GM12878 (cell line): ENCODE measurements at regions not wholly inside any gene's neighbourhood (a gene's known extent, or its start where the extent isn't known, plus 50 kb on each side); places are given as distances from the start of the nearest gene placed in this dataset.

ENCODE experiments used
- BRCA1 ChIP-seq: IDR thresholded peaks from 2 replicates; pipeline ENCODE4 v1.6.1; 2011; ENCODE audit warnings: low read depth, low read length, improper control_type of control experiment
- POLR2AphosphoS5 ChIP-seq: IDR thresholded peaks from 2 replicates; pipeline ENCODE4 v1.6.1; 2011; ENCODE audit warnings: mild to moderate bottlenecking, low read length, inconsistent platforms
- RCOR1 ChIP-seq: conservative IDR thresholded peaks from 2 replicates; pipeline ENCODE4 v1.6.1; 2012; ENCODE audit warnings: low read depth, low read length, improper control_type of control experiment
- TF ChIP-seq, protein P1 (sequence below): IDR thresholded peaks from 2 replicates; pipeline ENCODE4 v1.6.1; 2012; ENCODE audit warnings: low read length, inconsistent platforms
- TF ChIP-seq, protein P2 (sequence below): IDR thresholded peaks from 2 replicates; pipeline ENCODE4 v1.6.1; 2011; ENCODE audit warnings: borderline replicate concordance, low read depth, mild to moderate bottlenecking, moderate library complexity, mixed read lengths, low read length; ENCODE audit not compliant: insufficient read depth; ENCODE audit errors: extremely low read length
- TF ChIP-seq, protein P3 (sequence below): IDR thresholded peaks from 2 replicates; pipeline ENCODE4 v1.6.1; 2012; ENCODE audit warnings: low read depth, low read length, improper control_type of control experiment
- TF ChIP-seq, protein P4 (sequence below): fragments of 450-650 bp; formaldehyde crosslinking; IDR thresholded peaks from 2 replicates; pipeline ENCODE4 v1.4.0; 2020; ENCODE audit warnings: mild to moderate bottlenecking, moderate library complexity

DNA sequence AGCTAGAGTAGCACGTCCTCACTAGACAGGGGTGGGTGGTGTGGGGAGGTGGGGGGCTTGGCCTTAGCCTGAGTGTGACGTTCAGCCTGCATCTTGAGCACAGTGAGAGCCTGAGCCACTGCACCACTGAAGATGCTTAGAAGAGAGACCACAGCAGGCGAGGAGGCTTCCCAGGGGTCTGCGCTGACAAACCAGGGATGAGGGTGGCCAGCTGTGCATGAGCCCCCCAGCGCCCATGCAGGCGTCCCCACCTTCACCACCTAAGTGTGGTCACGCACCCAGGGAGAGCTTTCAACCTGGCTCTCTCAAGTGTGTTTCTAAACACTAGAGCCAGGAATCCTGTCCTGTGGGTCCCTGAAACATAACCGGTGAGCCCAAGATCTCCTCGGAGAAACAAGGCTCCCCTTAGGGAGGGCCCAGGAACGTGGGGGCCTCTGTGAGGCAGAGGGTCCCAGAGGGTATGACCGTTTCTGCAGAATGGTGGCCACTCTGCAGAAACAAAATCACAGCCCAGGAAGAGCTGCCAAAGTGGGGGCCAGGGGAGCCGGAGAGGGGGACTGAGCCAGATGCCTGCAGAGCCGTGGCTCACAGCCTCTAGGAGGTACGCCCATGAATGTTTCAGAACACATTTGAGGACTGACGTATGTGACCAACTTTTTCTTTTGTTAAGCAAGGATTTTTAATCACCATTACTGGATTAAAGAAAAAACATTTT is 85.2 kb upstream of the INSIG1 start:
- TF ChIP-seq, protein P1, sequence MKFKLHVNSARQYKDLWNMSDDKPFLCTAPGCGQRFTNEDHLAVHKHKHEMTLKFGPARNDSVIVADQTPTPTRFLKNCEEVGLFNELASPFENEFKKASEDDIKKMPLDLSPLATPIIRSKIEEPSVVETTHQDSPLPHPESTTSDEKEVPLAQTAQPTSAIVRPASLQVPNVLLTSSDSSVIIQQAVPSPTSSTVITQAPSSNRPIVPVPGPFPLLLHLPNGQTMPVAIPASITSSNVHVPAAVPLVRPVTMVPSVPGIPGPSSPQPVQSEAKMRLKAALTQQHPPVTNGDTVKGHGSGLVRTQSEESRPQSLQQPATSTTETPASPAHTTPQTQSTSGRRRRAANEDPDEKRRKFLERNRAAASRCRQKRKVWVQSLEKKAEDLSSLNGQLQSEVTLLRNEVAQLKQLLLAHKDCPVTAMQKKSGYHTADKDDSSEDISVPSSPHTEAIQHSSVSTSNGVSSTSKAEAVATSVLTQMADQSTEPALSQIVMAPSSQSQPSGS: no peak
- no peak for TF ChIP-seq POLR2AphosphoS5
- TF ChIP-seq, protein P2, sequence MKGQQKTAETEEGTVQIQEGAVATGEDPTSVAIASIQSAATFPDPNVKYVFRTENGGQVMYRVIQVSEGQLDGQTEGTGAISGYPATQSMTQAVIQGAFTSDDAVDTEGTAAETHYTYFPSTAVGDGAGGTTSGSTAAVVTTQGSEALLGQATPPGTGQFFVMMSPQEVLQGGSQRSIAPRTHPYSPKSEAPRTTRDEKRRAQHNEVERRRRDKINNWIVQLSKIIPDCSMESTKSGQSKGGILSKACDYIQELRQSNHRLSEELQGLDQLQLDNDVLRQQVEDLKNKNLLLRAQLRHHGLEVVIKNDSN: no peak
- TF ChIP-seq, protein P3, sequence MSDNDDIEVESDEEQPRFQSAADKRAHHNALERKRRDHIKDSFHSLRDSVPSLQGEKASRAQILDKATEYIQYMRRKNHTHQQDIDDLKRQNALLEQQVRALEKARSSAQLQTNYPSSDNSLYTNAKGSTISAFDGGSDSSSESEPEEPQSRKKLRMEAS: no peak
- no peak for TF ChIP-seq BRCA1
- no peak for TF ChIP-seq RCOR1
- TF ChIP-seq, protein P4, sequence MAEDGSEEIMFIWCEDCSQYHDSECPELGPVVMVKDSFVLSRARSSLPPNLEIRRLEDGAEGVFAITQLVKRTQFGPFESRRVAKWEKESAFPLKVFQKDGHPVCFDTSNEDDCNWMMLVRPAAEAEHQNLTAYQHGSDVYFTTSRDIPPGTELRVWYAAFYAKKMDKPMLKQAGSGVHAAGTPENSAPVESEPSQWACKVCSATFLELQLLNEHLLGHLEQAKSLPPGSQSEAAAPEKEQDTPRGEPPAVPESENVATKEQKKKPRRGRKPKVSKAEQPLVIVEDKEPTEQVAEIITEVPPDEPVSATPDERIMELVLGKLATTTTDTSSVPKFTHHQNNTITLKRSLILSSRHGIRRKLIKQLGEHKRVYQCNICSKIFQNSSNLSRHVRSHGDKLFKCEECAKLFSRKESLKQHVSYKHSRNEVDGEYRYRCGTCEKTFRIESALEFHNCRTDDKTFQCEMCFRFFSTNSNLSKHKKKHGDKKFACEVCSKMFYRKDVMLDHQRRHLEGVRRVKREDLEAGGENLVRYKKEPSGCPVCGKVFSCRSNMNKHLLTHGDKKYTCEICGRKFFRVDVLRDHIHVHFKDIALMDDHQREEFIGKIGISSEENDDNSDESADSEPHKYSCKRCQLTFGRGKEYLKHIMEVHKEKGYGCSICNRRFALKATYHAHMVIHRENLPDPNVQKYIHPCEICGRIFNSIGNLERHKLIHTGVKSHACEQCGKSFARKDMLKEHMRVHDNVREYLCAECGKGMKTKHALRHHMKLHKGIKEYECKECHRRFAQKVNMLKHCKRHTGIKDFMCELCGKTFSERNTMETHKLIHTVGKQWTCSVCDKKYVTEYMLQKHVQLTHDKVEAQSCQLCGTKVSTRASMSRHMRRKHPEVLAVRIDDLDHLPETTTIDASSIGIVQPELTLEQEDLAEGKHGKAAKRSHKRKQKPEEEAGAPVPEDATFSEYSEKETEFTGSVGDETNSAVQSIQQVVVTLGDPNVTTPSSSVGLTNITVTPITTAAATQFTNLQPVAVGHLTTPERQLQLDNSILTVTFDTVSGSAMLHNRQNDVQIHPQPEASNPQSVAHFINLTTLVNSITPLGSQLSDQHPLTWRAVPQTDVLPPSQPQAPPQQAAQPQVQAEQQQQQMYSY: no peak
